GM12878 (cell line): ENCODE measurements at regions not wholly inside any gene's neighbourhood (a gene's known extent, or its start where the extent isn't known, plus 50 kb on each side); places are given as distances from the start of the nearest gene placed in this dataset.

Experiments used
- ATF2 ChIP-seq: IDR thresholded peaks from 2 replicates; pipeline ENCODE4 v1.6.1; 2012; ENCODE audit warnings: low read length, inconsistent platforms
- CTCF ChIP-seq, 3 experiments: IDR thresholded peaks in 2 of 3; conservative IDR thresholded peaks in 1 of 3; 2 replicates each; pipeline ENCODE4 v1.5.1; 2011; ENCODE audit warnings: low read depth in 3 of 3, low read length in 3 of 3, mild to moderate bottlenecking in 3 of 3, control low read depth in 2 of 3, moderate library complexity in 2 of 3, inconsistent platforms in 1 of 3, mixed read lengths in 1 of 3; ENCODE audit not compliant: control insufficient read depth in 2 of 3, insufficient read depth in 1 of 3; ENCODE audit errors: extremely low read depth in 1 of 3
- IRF5 ChIP-seq: fragments of 450-650 bp; IDR thresholded peaks from 2 replicates; pipeline ENCODE4 v1.6.1; 2017; ENCODE audit warnings: borderline replicate concordance

- no peak for TF ChIP-seq ATF2
- no peak for TF ChIP-seq CTCF (IDR thresholded peaks at IDR 0.05 in 2 of 3, conservative IDR thresholded peaks at IDR 0.05 in 1 of 3; ENCODE audit: control insufficient read depth in 2 of 3, extremely low read depth in 1 of 3, insufficient read depth in 1 of 3, low read depth in 3 of 3, low read length in 3 of 3)
- no peak for TF ChIP-seq IRF5
Measured at GRCh38 chr11:28571371-28571770, 463.2 kb downstream of the METTL15 start.
